IMR-90 (cell line): ENCODE measurements at regions not wholly inside any gene's neighbourhood (a gene's known extent, or its start where the extent isn't known, plus 50 kb on each side); places are given as distances from the start of the nearest gene placed in this dataset.

ENCODE experiments used
- BHLHE40 ChIP-seq: fragments of 150-350 bp; IDR thresholded peaks from 2 replicates; pipeline ENCODE4 v1.6.1; 2016; ENCODE audit warnings: mild to moderate bottlenecking, low read depth, low read length
- CEBPB ChIP-seq: IDR thresholded peaks from 2 replicates; pipeline ENCODE4 v1.6.1; 2012; ENCODE audit warnings: low read depth, low read length, improper control_type of control experiment
- CHD1 ChIP-seq: IDR thresholded peaks from 2 replicates; pipeline ENCODE4 v1.6.1; 2012; ENCODE audit warnings: low read depth, low read length, improper control_type of control experiment
- CTCF ChIP-seq: conservative IDR thresholded peaks from 2 replicates; pipeline ENCODE4 v1.5.1; 2012; ENCODE audit warnings: mild to moderate bottlenecking, low read depth, low read length, improper control_type of control experiment
- FOS ChIP-seq: fragments of 150-350 bp; IDR thresholded peaks from 2 replicates; pipeline ENCODE4 v1.6.1; 2016; ENCODE audit warnings: low read depth, low read length
- MXI1 ChIP-seq: IDR thresholded peaks from 2 replicates; pipeline ENCODE4 v1.6.1; 2012; ENCODE audit warnings: low read depth, mild to moderate bottlenecking, low read length, moderate library complexity, borderline replicate concordance
- POLR2A ChIP-seq: IDR thresholded peaks from 2 replicates; pipeline ENCODE4 v1.6.1; 2012; ENCODE audit warnings: mild to moderate bottlenecking, low read depth, low read length
- RCOR1 ChIP-seq: IDR thresholded peaks from 2 replicates; pipeline ENCODE4 v1.6.1; 2012; ENCODE audit warnings: mild to moderate bottlenecking, low read length, improper control_type of control experiment; ENCODE audit not compliant: insufficient replicate concordance
- USF2 ChIP-seq: fragments of 150-350 bp; IDR thresholded peaks from 2 replicates; pipeline ENCODE4 v1.6.1; 2017; ENCODE audit warnings: mild to moderate bottlenecking, antibody characterized with exemption, low read length, low read depth
- TF ChIP-seq, protein P1 (sequence below): fragments of 150-350 bp; IDR thresholded peaks from 2 replicates; pipeline ENCODE4 v1.6.1; 2016; ENCODE audit warnings: low read depth, mild to moderate bottlenecking, low read length, moderate library complexity, borderline replicate concordance

- TF ChIP-seq CTCF (no peak), CHD1 (no peak), CEBPB (no peak), USF2 (no peak), MXI1 (no peak), POLR2A (no peak), RCOR1 (no peak), BHLHE40 (no peak), FOS (no peak)
- TF ChIP-seq, protein P1, sequence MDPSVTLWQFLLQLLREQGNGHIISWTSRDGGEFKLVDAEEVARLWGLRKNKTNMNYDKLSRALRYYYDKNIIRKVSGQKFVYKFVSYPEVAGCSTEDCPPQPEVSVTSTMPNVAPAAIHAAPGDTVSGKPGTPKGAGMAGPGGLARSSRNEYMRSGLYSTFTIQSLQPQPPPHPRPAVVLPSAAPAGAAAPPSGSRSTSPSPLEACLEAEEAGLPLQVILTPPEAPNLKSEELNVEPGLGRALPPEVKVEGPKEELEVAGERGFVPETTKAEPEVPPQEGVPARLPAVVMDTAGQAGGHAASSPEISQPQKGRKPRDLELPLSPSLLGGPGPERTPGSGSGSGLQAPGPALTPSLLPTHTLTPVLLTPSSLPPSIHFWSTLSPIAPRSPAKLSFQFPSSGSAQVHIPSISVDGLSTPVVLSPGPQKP, result no peak
Observed at GRCh38 chr2:49661809-49662208, 507.5 kb upstream of the FSHR start.
